ENCODE measurements at regions not wholly inside any gene's neighbourhood (a gene's known extent, or its start where the extent isn't known, plus 50 kb on each side); places are given as distances from the start of the nearest gene placed in this dataset.

DNA sequence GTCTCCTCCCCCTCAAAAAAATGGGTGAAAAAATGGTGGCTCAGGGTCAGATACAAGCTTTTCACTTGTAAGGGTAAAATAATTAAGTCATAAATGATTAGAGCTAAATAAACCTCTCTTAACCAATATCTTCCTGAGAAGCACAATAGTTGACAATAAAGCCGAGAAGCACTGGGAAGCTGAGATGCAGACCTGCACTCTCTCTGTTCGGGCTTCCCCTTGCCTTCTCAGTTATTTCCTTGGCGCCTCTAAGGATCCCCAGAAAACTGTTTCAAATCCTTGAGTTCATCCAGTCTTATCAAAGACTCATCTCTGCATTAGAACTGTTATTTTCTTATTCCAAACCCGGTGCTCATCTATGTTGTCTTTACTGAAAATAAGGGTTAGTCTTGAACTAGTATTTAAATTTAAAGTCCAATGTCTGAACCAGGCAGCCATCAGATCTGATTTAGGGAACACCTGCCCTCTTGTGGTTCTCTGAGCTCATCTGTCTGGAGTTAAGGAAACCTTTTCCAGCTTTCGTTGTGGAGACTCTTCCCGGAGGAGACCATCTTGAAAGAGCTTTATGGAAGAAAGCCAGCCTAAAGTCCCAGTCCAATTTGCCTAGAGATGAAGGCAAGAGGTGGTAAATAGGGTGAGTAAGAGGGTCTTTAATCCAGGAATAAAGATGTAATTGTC lies 256.4 kb upstream of the MCTP2 start:
- BruUV-seq (replicated peaks): no TSS peak
- Mint-ChIP-seq H3K4me3 (ENCODE audit: low read depth, unreplicated experiment) (no peak overlapping the region), H3K27me3 (ENCODE audit: unreplicated experiment) (peaks cover 12% of the 10 kb centered on the region), H3K36me3 (ENCODE audit: insufficient read depth, unreplicated experiment) (no peaks in the 10 kb centered on the region), H3K4me1 (ENCODE audit: low read depth, unreplicated experiment) (no peaks in the 10 kb centered on the region), H3K27ac (ENCODE audit: unreplicated experiment) (no peak overlapping the region), H3K9me3 (ENCODE audit: low read depth, unreplicated experiment) (peaks cover 6% of the 10 kb centered on the region)
- CTCF ChIA-PET: interaction anchor here (1.0 to 2.8 kb wide), 3 partner anchors 145 to 945 kb away, joined by 7 to 31 read pairs (median 9); no protein-coding TSS in a partner anchor
- TF ChIP-seq, protein P1, sequence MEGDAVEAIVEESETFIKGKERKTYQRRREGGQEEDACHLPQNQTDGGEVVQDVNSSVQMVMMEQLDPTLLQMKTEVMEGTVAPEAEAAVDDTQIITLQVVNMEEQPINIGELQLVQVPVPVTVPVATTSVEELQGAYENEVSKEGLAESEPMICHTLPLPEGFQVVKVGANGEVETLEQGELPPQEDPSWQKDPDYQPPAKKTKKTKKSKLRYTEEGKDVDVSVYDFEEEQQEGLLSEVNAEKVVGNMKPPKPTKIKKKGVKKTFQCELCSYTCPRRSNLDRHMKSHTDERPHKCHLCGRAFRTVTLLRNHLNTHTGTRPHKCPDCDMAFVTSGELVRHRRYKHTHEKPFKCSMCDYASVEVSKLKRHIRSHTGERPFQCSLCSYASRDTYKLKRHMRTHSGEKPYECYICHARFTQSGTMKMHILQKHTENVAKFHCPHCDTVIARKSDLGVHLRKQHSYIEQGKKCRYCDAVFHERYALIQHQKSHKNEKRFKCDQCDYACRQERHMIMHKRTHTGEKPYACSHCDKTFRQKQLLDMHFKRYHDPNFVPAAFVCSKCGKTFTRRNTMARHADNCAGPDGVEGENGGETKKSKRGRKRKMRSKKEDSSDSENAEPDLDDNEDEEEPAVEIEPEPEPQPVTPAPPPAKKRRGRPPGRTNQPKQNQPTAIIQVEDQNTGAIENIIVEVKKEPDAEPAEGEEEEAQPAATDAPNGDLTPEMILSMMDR (IDR thresholded peaks at IDR 0.05; ENCODE audit: unreplicated experiment): no peak
- no peak for DNase-seq
- intact Hi-C loops (cut with micrococcal nuclease; ENCODE audit: unreplicated experiment): loop anchor here (1.0 to 5.0 kb wide), 2 partner anchors 888 to 938 kb away; no protein-coding TSS in a partner anchor

DNA sequence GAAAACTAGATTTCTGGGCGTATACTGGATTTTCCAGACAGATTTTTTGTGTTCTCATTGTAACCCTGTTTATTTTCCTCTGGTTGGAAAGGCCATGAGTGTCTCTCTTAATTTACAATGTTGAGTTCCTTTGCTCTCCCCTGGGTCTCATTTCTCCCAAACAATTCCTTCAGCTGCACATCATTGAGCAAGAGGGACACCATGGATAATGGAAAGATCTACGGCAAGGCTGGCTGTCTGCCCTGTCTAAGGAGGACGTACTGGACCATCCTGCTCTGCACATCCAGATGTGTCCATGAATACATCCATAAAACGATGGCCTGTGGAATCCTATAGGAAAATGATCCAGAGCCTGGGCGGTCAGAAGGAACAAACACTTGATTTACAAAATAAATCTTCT lies 258.1 kb upstream of the MCTP2 start:
- intact Hi-C loops (cut with micrococcal nuclease; ENCODE audit: unreplicated experiment): no loop called here

DNA sequence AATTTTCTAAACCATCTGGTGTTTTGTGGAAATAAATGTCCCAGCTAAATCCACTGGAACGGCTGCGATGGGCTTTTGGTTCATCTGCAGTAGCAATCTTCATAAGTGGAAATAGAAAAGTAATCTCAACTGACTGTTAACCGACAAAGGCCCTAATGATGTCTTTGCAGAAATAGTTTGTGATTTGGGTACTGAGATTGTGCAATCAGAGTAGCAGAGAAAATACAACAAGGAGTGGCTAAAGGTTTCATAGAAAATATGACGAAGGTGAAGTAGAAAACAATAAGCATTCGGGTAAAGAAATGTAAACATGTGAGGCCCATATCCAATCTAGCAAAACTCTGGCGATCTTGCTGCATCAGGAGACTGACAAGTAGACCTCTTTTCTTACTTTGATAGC lies 262.6 kb upstream of the MCTP2 start:
- CTCF ChIA-PET: no interaction called here

More for the DNA sequence above, 258.1 kb upstream of the MCTP2 start:
- TF ChIP-seq, protein P1 (IDR thresholded peaks at IDR 0.05; ENCODE audit: unreplicated experiment): no peak
- CTCF ChIA-PET: interaction anchor here (2.8 kb wide), 1 partner anchor 885 kb away, joined by 31 read pairs; no protein-coding TSS in a partner anchor
- Mint-ChIP-seq H3K27ac (ENCODE audit: unreplicated experiment) (no peak overlapping the region), H3K36me3 (ENCODE audit: insufficient read depth, unreplicated experiment) (no peaks in the 10 kb centered on the region), H3K27me3 (ENCODE audit: unreplicated experiment) (no peaks in the 10 kb centered on the region), H3K4me1 (ENCODE audit: low read depth, unreplicated experiment) (no peaks in the 10 kb centered on the region), H3K4me3 (ENCODE audit: low read depth, unreplicated experiment) (no peak overlapping the region), H3K9me3 (ENCODE audit: low read depth, unreplicated experiment) (peaks cover 2% of the 10 kb centered on the region)
- no peak for DNase-seq
- BruUV-seq (replicated peaks): no TSS peak

DNA sequence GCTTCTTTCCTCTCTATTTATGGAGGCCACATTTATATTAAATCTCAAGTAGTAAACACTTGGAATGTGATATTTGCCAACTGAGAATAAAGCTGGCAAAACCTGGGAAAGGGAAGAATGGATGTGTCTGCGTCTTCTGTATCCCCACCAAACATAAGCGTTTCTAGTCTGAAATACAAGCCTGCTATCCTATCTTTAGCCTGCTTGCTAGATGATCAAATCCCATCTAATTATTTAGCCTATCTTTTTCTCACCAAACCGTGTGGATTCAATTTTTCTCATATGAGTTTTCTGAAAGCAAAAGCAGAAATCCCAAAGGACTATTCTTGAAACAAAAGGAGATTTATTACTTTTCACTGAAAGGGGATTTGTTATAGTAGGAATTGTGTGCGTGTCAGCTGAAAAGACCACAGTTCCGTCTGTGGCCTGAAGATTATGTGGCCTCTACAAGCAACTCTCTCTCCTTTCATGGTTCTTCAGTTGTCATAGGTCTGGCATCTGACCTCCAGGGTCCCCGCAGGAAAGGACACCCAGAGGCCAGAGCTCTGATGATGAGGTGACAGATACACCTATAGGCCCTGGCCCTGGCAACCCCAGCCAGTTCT lies 266.0 kb upstream of the MCTP2 start:
- Mint-ChIP-seq H3K4me1 (ENCODE audit: low read depth, unreplicated experiment) (no peaks in the 10 kb centered on the region), H3K36me3 (ENCODE audit: insufficient read depth, unreplicated experiment) (no peaks in the 10 kb centered on the region), H3K9me3 (ENCODE audit: low read depth, unreplicated experiment) (peaks cover 4% of the 10 kb centered on the region), H3K27me3 (ENCODE audit: unreplicated experiment) (no peaks in the 10 kb centered on the region), H3K27ac (ENCODE audit: unreplicated experiment) (no peak overlapping the region), H3K4me3 (ENCODE audit: low read depth, unreplicated experiment) (no peak overlapping the region)
- CTCF ChIA-PET: no interaction called here
- TF ChIP-seq, protein P1 (IDR thresholded peaks at IDR 0.05; ENCODE audit: unreplicated experiment): no peak
- intact Hi-C loops (cut with micrococcal nuclease; ENCODE audit: unreplicated experiment): no loop called here
- no TSS peak for BruUV-seq (replicated peaks)
- no peak for DNase-seq

More for the DNA sequence above, 262.6 kb upstream of the MCTP2 start:
- H3K4me3 Mint-ChIP-seq (ENCODE audit: low read depth, unreplicated experiment): no peak overlapping the region
- TF ChIP-seq, protein P1 (IDR thresholded peaks at IDR 0.05; ENCODE audit: unreplicated experiment): no peak
- intact Hi-C loops (cut with micrococcal nuclease; ENCODE audit: unreplicated experiment): no loop called here
- BruUV-seq (replicated peaks): no TSS peak
- DNase-seq: no peak
- peaks cover 6% of the 10 kb centered on the region for H3K9me3 Mint-ChIP-seq (ENCODE audit: low read depth, unreplicated experiment)
- no peaks in the 10 kb centered on the region for H3K27me3 Mint-ChIP-seq (ENCODE audit: unreplicated experiment)
- H3K27ac Mint-ChIP-seq (ENCODE audit: unreplicated experiment): no peak overlapping the region
- H3K36me3 Mint-ChIP-seq (ENCODE audit: insufficient read depth, unreplicated experiment): no peaks in the 10 kb centered on the region
- no peaks in the 10 kb centered on the region for H3K4me1 Mint-ChIP-seq (ENCODE audit: low read depth, unreplicated experiment)
